ENCODE measurements at regions not wholly inside any gene's neighbourhood (a gene's known extent, or its start where the extent isn't known, plus 50 kb on each side); places are given as distances from the start of the nearest gene placed in this dataset.

- H3K27ac ChIP-seq = peak overlapping the region; percentile 78
- intact Hi-C loops (cut with DNase I) = no loop called here
- H3K36me3 ChIP-seq = no peaks in the 10 kb centered on the region
- peak; percentile 62 for ATAC-seq
- H3K27me3 ChIP-seq = no peaks in the 10 kb centered on the region
- no peak overlapping the region for H3K4me3 ChIP-seq
- H3K9me3 ChIP-seq = peaks cover 4% of the 10 kb centered on the region
- no peak for DNase-seq
- peaks cover 27% of the 10 kb centered on the region for H3K4me1 ChIP-seq
- TF ChIP-seq, protein P1, sequence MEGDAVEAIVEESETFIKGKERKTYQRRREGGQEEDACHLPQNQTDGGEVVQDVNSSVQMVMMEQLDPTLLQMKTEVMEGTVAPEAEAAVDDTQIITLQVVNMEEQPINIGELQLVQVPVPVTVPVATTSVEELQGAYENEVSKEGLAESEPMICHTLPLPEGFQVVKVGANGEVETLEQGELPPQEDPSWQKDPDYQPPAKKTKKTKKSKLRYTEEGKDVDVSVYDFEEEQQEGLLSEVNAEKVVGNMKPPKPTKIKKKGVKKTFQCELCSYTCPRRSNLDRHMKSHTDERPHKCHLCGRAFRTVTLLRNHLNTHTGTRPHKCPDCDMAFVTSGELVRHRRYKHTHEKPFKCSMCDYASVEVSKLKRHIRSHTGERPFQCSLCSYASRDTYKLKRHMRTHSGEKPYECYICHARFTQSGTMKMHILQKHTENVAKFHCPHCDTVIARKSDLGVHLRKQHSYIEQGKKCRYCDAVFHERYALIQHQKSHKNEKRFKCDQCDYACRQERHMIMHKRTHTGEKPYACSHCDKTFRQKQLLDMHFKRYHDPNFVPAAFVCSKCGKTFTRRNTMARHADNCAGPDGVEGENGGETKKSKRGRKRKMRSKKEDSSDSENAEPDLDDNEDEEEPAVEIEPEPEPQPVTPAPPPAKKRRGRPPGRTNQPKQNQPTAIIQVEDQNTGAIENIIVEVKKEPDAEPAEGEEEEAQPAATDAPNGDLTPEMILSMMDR (IDR thresholded peaks at IDR 0.05) = no peak
Observed at GRCh38 chr5:72600391-72600981, 93.3 kb upstream of the ZNF366 start.

- Histone ChIP-seq H3K4me3 (no peak overlapping the region), H3K27me3 (no peaks in the 10 kb centered on the region), H3K27ac (peak overlapping the region; percentile 78), H3K9me3 (peaks cover 4% of the 10 kb centered on the region), H3K4me1 (peaks cover 27% of the 10 kb centered on the region), H3K36me3 (no peaks in the 10 kb centered on the region)
- no peak for DNase-seq
- ATAC-seq = peak; percentile 54
- intact Hi-C loops (cut with DNase I) = no loop called here
- TF ChIP-seq, protein P1 (IDR thresholded peaks at IDR 0.05) = no peak
Observed at GRCh38 chr5:72599519-72600370, 92.5 kb upstream of the ZNF366 start.

DNA sequence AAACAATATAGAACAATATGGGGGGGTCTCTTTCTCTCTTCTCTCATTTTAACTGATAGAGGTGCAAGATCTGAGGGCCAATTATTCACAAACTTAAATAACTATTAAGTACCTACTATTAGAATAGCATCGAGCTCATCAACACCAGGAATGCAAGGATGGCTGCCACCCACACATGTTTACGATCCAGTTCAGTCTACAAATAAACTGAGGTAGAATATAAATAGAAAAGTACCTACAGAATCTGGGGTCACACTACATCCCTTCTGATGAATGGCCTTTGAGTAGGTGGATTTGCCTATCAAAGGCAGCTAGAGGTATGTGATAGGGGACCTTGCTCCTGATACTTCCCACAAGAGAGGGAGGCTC, 91.8 kb upstream of the ZNF366 start:
- H3K27me3 ChIP-seq = no peaks in the 10 kb centered on the region
- ATAC-seq (no peak), DNase-seq (no peak)
- H3K4me3 ChIP-seq = no peak overlapping the region
- intact Hi-C loops (cut with DNase I) = no loop called here
- peak overlapping the region; percentile 78 for H3K27ac ChIP-seq
- no peaks in the 10 kb centered on the region for H3K36me3 ChIP-seq
- TF ChIP-seq, protein P1 (IDR thresholded peaks at IDR 0.05) = no peak
- H3K4me1 ChIP-seq = peaks cover 27% of the 10 kb centered on the region
- peaks cover 4% of the 10 kb centered on the region for H3K9me3 ChIP-seq

GRCh38 chr5:72598401-72599064, 91.3 kb upstream of the ZNF366 start:
- H3K27ac ChIP-seq = peak overlapping the region; percentile 78
- no peaks in the 10 kb centered on the region for H3K27me3 ChIP-seq
- DNase-seq (no peak), ATAC-seq (peak; percentile 22)
- intact Hi-C loops (cut with DNase I) = no loop called here
- no peak overlapping the region for H3K4me3 ChIP-seq
- peaks cover 4% of the 10 kb centered on the region for H3K9me3 ChIP-seq
- no peaks in the 10 kb centered on the region for H3K36me3 ChIP-seq
- TF ChIP-seq, protein P1 (IDR thresholded peaks at IDR 0.05) = no peak
- peaks cover 27% of the 10 kb centered on the region for H3K4me1 ChIP-seq

DNA sequence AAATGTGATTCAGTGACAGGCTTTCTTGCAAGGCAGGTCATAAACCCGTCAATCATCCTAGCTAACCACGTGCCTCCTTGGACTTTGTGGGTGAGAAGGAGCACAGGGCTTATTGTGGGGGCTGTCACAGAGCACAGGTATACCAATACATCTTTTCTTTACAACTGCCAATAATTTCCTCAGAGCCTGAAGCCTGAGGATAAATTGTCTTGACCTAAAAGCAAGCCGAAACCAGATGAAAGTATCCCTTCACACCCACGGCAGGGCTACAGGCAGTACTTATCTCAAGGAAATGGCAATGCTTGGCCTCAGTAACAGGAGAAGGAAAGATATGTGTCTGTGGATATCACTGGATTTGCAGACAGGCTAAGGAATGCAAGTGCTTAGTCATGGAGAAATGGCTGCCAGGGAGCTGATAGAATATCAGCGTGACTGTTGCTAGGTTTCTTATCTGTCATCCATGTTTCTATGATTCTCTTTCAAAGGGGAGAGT, 90.3 kb upstream of the ZNF366 start:
- Histone ChIP-seq H3K4me1 (peaks cover 27% of the 10 kb centered on the region), H3K27ac (peak overlapping the region; percentile 64), H3K27me3 (no peaks in the 10 kb centered on the region), H3K9me3 (peaks cover 4% of the 10 kb centered on the region), H3K4me3 (no peak overlapping the region), H3K36me3 (no peaks in the 10 kb centered on the region)
- ATAC-seq (peak; percentile 49), DNase-seq (no peak)
- TF ChIP-seq, protein P1 (IDR thresholded peaks at IDR 0.05) = no peak
- intact Hi-C loops (cut with DNase I) = no loop called here

Measured in upper lobe of right lung (tissue), 1 donor.